Caco-2 (cell line): ENCODE measurements at regions not wholly inside any gene's neighbourhood (a gene's known extent, or its start where the extent isn't known, plus 50 kb on each side); places are given as distances from the start of the nearest gene placed in this dataset.
A peak's percentile ranks its signal among the peaks of the same experiment; 100 is the strongest.

Experiments
- BruUV-seq: library from RNA; stranded (reverse); fragments of 400-500 nt; replicated peaks from 2 replicates; lab custom pipeline; 2021; lab: Mats Ljungman, UMichigan
- CTCF ChIA-PET: fragments of 300-600 bp; sonication (Branson Sonifier 250); formaldehyde crosslinking; loops from one replicate; lab custom pipeline; 2022; ENCODE audit warnings: antibody characterized with exemption; lab: Charles Lee
- POLR2A ChIA-PET: fragments of 300-600 bp; sonication (Branson Sonifier 250); formaldehyde crosslinking; loops from one replicate; lab custom pipeline; 2022; ENCODE audit warnings: antibody characterized with exemption; lab: Charles Lee
- DNase-seq, 2 experiments: peaks; one replicate each; pipeline versions ENCODE4 v3.0.0 to v3.0.0-alpha.2; 2020 to 2022
- H3K27me3 ChIP-seq: replicated peaks from 2 replicates; pipeline ENCODE4 v1.6.0; 2011; ENCODE audit warnings: low read length; ENCODE audit not compliant: control insufficient read depth, insufficient read depth
- H3K36me3 ChIP-seq: 2 replicates; pipeline ENCODE4 v1.5.1; 2011; ENCODE audit warnings: low read length; ENCODE audit not compliant: control insufficient read depth, insufficient read depth
- H3K4me1 ChIP-seq: fragments of 250-450 bp; sonication (Bioruptor Pico); 2 replicates; pipeline ENCODE4 v1.5.1; 2020; ENCODE audit warnings: mild to moderate bottlenecking
- H3K4me3 ChIP-seq: 2 replicates; pipeline ENCODE4 v1.5.1; 2011; ENCODE audit warnings: low read depth, mild to moderate bottlenecking, control low read depth, low read length
- H3K9me3 ChIP-seq: fragments of 250-450 bp; sonication (Bioruptor Pico); 2 replicates; pipeline ENCODE4 v1.5.1; 2020; ENCODE audit warnings: mild to moderate bottlenecking, moderate library complexity
- H3K27ac Mint-ChIP-seq: one replicate; pipeline ENCODE4 v1.8.0; 2022; ENCODE audit warnings: mixed read lengths; ENCODE audit not compliant: unreplicated experiment
- H3K27me3 Mint-ChIP-seq: one replicate; pipeline ENCODE4 v1.8.0; 2022; ENCODE audit warnings: mixed read lengths; ENCODE audit not compliant: insufficient read depth, unreplicated experiment
- H3K36me3 Mint-ChIP-seq: one replicate; pipeline ENCODE4 v1.8.0; 2022; ENCODE audit warnings: mild to moderate bottlenecking, mixed read lengths; ENCODE audit not compliant: insufficient read depth, unreplicated experiment
- H3K4me1 Mint-ChIP-seq: one replicate; pipeline ENCODE4 v1.8.0; 2022; ENCODE audit warnings: low read depth, mixed read lengths; ENCODE audit not compliant: unreplicated experiment
- H3K4me3 Mint-ChIP-seq: one replicate; pipeline ENCODE4 v1.8.0; 2022; ENCODE audit warnings: mild to moderate bottlenecking, moderate library complexity, mixed read lengths; ENCODE audit not compliant: unreplicated experiment
- H3K9me3 Mint-ChIP-seq: one replicate; pipeline ENCODE4 v1.8.0; 2022; ENCODE audit warnings: mixed read lengths; ENCODE audit not compliant: unreplicated experiment
- intact Hi-C: fragments of 100-400 bp; cut with micrococcal nuclease; formaldehyde crosslinking; loops from one replicate; pipeline ENCODE4 v1.10.0; 2022; ENCODE audit not compliant: unreplicated experiment
- TF ChIP-seq, protein P1 (sequence below), 2 experiments: fragments of 200-600 bp in 1 of 2; IDR thresholded peaks; 1 replicate in 1 of 2; 2 replicates in 1 of 2; pipeline versions ENCODE4 v1.5.1 to v1.8.0; 2011 to 2022; ENCODE audit warnings: antibody characterized with exemption in 1 of 2, control low read depth in 1 of 2, inconsistent platforms in 1 of 2, low read depth in 1 of 2, low read length in 1 of 2, mild to moderate bottlenecking in 1 of 2, moderate library complexity in 1 of 2; ENCODE audit not compliant: insufficient read depth in 1 of 2, severe bottlenecking in 1 of 2, unreplicated experiment in 1 of 2

DNA sequence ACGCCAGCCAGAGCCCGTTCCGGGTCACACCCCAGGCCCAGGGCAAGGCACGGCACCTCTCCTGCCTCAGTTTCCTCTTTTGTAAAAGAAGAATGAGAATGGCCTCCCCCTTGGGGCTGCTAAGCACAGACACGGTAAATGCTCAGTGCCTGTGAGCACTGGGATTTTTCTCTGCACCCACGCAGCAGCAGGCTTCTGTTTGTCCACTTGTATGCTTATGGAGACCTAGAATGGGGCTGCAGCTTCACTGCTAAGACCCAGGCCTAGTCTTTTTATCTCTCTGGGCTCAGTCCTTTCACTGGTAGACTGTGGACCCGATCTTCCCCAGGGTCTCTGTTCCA, 1327.9 kb downstream of the TBC1D22A start:
- ChIA-PET CTCF (no interaction called here), POLR2A (no interaction called here)
- intact Hi-C loops: no loop called here
- H3K9me3 Mint-ChIP-seq: no peaks in the 10 kb centered on the region
- peaks cover 2% of the 10 kb centered on the region for H3K27me3 Mint-ChIP-seq
- Histone ChIP-seq H3K36me3 (no peaks in the 10 kb centered on the region), H3K27me3 (no peaks in the 10 kb centered on the region), H3K4me1 (no peaks in the 10 kb centered on the region), H3K4me3 (no peak overlapping the region), H3K9me3 (no peaks in the 10 kb centered on the region)
- H3K36me3 Mint-ChIP-seq: no peaks in the 10 kb centered on the region
- H3K4me1 Mint-ChIP-seq: no peaks in the 10 kb centered on the region
- no peak overlapping the region for H3K27ac Mint-ChIP-seq
- no peak overlapping the region for H3K4me3 Mint-ChIP-seq
- TF ChIP-seq, protein P1, sequence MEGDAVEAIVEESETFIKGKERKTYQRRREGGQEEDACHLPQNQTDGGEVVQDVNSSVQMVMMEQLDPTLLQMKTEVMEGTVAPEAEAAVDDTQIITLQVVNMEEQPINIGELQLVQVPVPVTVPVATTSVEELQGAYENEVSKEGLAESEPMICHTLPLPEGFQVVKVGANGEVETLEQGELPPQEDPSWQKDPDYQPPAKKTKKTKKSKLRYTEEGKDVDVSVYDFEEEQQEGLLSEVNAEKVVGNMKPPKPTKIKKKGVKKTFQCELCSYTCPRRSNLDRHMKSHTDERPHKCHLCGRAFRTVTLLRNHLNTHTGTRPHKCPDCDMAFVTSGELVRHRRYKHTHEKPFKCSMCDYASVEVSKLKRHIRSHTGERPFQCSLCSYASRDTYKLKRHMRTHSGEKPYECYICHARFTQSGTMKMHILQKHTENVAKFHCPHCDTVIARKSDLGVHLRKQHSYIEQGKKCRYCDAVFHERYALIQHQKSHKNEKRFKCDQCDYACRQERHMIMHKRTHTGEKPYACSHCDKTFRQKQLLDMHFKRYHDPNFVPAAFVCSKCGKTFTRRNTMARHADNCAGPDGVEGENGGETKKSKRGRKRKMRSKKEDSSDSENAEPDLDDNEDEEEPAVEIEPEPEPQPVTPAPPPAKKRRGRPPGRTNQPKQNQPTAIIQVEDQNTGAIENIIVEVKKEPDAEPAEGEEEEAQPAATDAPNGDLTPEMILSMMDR (IDR thresholded peaks at IDR 0.05; ENCODE audit: insufficient read depth in 1 of 2, low read depth in 1 of 2, low read length in 1 of 2, severe bottlenecking in 1 of 2, unreplicated experiment in 1 of 2): no peak
- DNase-seq: no peak
- BruUV-seq: no TSS peak

DNA sequence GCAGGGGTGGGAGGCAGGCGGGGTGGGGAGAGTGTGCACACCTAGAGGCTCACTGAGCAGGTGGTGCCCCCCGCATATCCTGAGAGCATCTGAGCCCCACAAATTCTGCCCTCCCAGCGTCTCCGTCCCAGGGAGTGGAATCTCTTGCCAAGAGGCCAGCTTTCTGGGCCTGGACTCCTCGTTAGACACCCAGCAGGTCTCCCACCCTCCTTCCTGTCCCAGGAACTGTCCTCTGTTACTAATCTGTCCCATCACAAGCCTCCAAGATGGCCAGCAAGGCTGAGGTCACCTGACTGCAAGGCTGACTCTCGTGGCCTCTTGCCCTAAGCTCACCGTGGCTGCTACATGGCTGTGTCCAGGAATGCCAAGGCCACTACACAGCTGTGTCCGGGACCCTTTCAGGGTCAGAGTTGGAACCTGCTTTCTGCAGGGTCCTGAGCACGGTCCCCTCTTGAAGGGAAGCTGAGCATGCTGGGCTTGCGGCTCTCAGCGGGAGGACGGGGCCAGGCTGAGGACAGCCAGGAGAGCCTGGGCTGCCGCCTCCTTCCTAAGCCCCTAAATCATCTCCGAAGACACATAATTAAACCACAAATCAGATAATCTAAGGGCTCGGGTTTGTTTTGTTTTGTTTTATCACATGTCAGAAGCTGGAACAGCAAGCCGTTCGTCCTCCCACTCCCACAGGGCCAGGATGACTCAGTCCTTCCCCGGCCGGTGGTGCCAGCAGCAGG, 1327.3 kb downstream of the TBC1D22A start:
- intact Hi-C loops: no loop called here
- BruUV-seq: no TSS peak
- no peak overlapping the region for H3K4me3 Mint-ChIP-seq
- H3K4me1 Mint-ChIP-seq: no peaks in the 10 kb centered on the region
- ChIA-PET POLR2A (no interaction called here), CTCF (no interaction called here)
- H3K4me3 ChIP-seq: no peak overlapping the region
- no peaks in the 10 kb centered on the region for H3K9me3 Mint-ChIP-seq
- TF ChIP-seq, protein P1 (IDR thresholded peaks at IDR 0.05; ENCODE audit: insufficient read depth in 1 of 2, low read depth in 1 of 2, low read length in 1 of 2, severe bottlenecking in 1 of 2, unreplicated experiment in 1 of 2): no peak
- peaks cover 2% of the 10 kb centered on the region for H3K27me3 Mint-ChIP-seq
- no peaks in the 10 kb centered on the region for H3K36me3 Mint-ChIP-seq
- DNase-seq: peak in 1 of 2 experiments; percentile 15
- no peaks in the 10 kb centered on the region for H3K36me3 ChIP-seq
- no peaks in the 10 kb centered on the region for H3K9me3 ChIP-seq
- H3K27ac Mint-ChIP-seq: no peak overlapping the region
- H3K27me3 ChIP-seq: no peaks in the 10 kb centered on the region
- H3K4me1 ChIP-seq: no peaks in the 10 kb centered on the region

DNA sequence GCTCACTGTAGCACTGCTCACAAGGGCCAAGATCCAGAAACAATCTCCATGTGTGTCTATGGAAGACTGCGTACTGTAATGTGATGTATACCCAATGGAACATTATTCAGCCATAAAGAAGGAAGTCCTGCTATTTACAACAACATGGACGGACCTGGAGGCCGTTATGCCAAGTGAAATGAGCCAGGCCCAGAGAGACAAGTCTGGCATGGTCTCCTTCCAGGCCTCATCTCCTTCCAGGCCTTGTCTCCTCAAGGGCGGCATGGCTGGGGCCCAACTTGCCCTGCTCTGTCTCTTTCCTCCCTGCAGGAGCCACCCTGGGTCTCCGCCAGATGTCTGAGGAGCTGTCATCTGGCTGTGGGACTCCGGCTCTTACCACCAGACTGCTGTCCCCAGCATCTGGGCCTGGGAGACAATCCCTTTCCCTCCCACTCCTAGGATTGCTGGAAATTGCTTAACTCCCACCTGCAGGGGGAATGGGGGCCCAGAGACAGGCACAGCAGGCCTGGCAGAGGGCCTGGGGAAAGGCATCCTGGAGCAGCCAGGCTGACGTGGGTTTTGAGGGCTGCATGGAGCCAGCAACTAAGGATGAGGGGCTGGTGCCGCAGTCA, 1326.6 kb downstream of the TBC1D22A start:
- Histone ChIP-seq H3K9me3 (no peaks in the 10 kb centered on the region), H3K36me3 (no peaks in the 10 kb centered on the region), H3K4me3 (no peak overlapping the region), H3K27me3 (no peaks in the 10 kb centered on the region), H3K4me1 (no peaks in the 10 kb centered on the region)
- DNase-seq: peak in 1 of 2 experiments; percentile 7
- intact Hi-C loops: no loop called here
- CTCF ChIA-PET: no interaction called here
- TF ChIP-seq, protein P1 (IDR thresholded peaks at IDR 0.05; ENCODE audit: insufficient read depth in 1 of 2, low read depth in 1 of 2, low read length in 1 of 2, severe bottlenecking in 1 of 2, unreplicated experiment in 1 of 2): no peak
- Mint-ChIP-seq H3K9me3 (no peaks in the 10 kb centered on the region), H3K4me1 (no peaks in the 10 kb centered on the region), H3K27ac (no peak overlapping the region), H3K27me3 (peaks cover 5% of the 10 kb centered on the region), H3K4me3 (no peak overlapping the region), H3K36me3 (no peaks in the 10 kb centered on the region)
- BruUV-seq: no TSS peak
- POLR2A ChIA-PET: no interaction called here
